ENCODE measurements at regions not wholly inside any gene's neighbourhood (a gene's known extent, or its start where the extent isn't known, plus 50 kb on each side); places are given as distances from the start of the nearest gene placed in this dataset.

- H3K27ac ChIP-seq (ENCODE audit: low read length), result no peak overlapping the region
- DNase-seq, result no peak
- no peaks in the 10 kb centered on the region for H3K27me3 ChIP-seq (ENCODE audit: control insufficient read depth, insufficient read depth)
- no peaks in the 10 kb centered on the region for H3K9me3 ChIP-seq (ENCODE audit: control insufficient read depth, low read length)
- intact Hi-C loops (cut with DNase I), result no loop called here
- no peak for ATAC-seq
- WGBS, result 87% methylated on average over 14 of the region's 14 CpGs
- no peaks in the 10 kb centered on the region for H3K4me1 ChIP-seq (ENCODE audit: control insufficient read depth, insufficient read depth, low read length)
- H3K4me3 ChIP-seq (ENCODE audit: low read length), result no peak overlapping the region
These were observed 886.8 kb downstream of the KCNT2 start for GRCh38 chr1:195721210-195721971.

- intact Hi-C loops (cut with DNase I), result no loop called here
- H3K9me3 ChIP-seq (ENCODE audit: control insufficient read depth, low read length), result no peaks in the 10 kb centered on the region
- H3K4me1 ChIP-seq (ENCODE audit: control insufficient read depth, insufficient read depth, low read length), result no peaks in the 10 kb centered on the region
- no peaks in the 10 kb centered on the region for H3K27me3 ChIP-seq (ENCODE audit: control insufficient read depth, insufficient read depth)
- no peak overlapping the region for H3K27ac ChIP-seq (ENCODE audit: low read length)
- no peak overlapping the region for H3K4me3 ChIP-seq (ENCODE audit: low read length)
- ATAC-seq (no peak), DNase-seq (no peak)
- 42% methylated on average over 3 of the region's 3 CpGs for WGBS
These were observed 890.6 kb downstream of the KCNT2 start for GRCh38 chr1:195717651-195718050.

GRCh38 chr1:195715652-195716051, 892.6 kb downstream of the KCNT2 start:
- 40% methylated on average over 2 of the region's 2 CpGs for WGBS
- H3K27ac ChIP-seq (ENCODE audit: low read length), result no peak overlapping the region
- no peak overlapping the region for H3K4me3 ChIP-seq (ENCODE audit: low read length)
- H3K27me3 ChIP-seq (ENCODE audit: control insufficient read depth, insufficient read depth), result no peaks in the 10 kb centered on the region
- DNase-seq (no peak), ATAC-seq (no peak)
- intact Hi-C loops (cut with DNase I), result no loop called here
- no peaks in the 10 kb centered on the region for H3K4me1 ChIP-seq (ENCODE audit: control insufficient read depth, insufficient read depth, low read length)
- H3K9me3 ChIP-seq (ENCODE audit: control insufficient read depth, low read length), result no peaks in the 10 kb centered on the region

- no peaks in the 10 kb centered on the region for H3K4me1 ChIP-seq (ENCODE audit: control insufficient read depth, insufficient read depth, low read length)
- intact Hi-C loops (cut with DNase I), result no loop called here
- no peaks in the 10 kb centered on the region for H3K9me3 ChIP-seq (ENCODE audit: control insufficient read depth, low read length)
- DNase-seq, result no peak
- no peak overlapping the region for H3K27ac ChIP-seq (ENCODE audit: low read length)
- no peak for ATAC-seq
- H3K27me3 ChIP-seq (ENCODE audit: control insufficient read depth, insufficient read depth), result no peaks in the 10 kb centered on the region
- H3K4me3 ChIP-seq (ENCODE audit: low read length), result no peak overlapping the region
- 44% methylated on average over 1 of the region's 1 CpG for whole genome bisulfite sequencing
These were observed 894.0 kb downstream of the KCNT2 start for GRCh38 chr1:195714248-195714647.

- intact Hi-C loops (cut with DNase I), result no loop called here
- Histone ChIP-seq H3K9me3 (ENCODE audit: control insufficient read depth, low read length) (no peaks in the 10 kb centered on the region), H3K4me3 (ENCODE audit: low read length) (no peak overlapping the region), H3K4me1 (ENCODE audit: control insufficient read depth, insufficient read depth, low read length) (no peaks in the 10 kb centered on the region), H3K27ac (ENCODE audit: low read length) (no peak overlapping the region), H3K27me3 (ENCODE audit: control insufficient read depth, insufficient read depth) (no peaks in the 10 kb centered on the region)
- no peak for DNase-seq
- 40% methylated on average over 3 of the region's 3 CpGs for WGBS
- ATAC-seq, result no peak
These were observed 898.4 kb downstream of the KCNT2 start for GRCh38 chr1:195709821-195710220.

- no peak overlapping the region for H3K4me3 ChIP-seq (ENCODE audit: low read length)
- no peak overlapping the region for H3K27ac ChIP-seq (ENCODE audit: low read length)
- no peaks in the 10 kb centered on the region for H3K27me3 ChIP-seq (ENCODE audit: control insufficient read depth, insufficient read depth)
- WGBS, result 85% methylated on average over 2 of the region's 2 CpGs
- no peaks in the 10 kb centered on the region for H3K9me3 ChIP-seq (ENCODE audit: control insufficient read depth, low read length)
- H3K4me1 ChIP-seq (ENCODE audit: control insufficient read depth, insufficient read depth, low read length), result no peaks in the 10 kb centered on the region
- intact Hi-C loops (cut with DNase I), result no loop called here
- ATAC-seq, result no peak
- no peak for DNase-seq
These were observed 904.2 kb downstream of the KCNT2 start for GRCh38 chr1:195704028-195704427.

- H3K4me1 ChIP-seq (ENCODE audit: control insufficient read depth, insufficient read depth, low read length), result no peaks in the 10 kb centered on the region
- no peaks in the 10 kb centered on the region for H3K27me3 ChIP-seq (ENCODE audit: control insufficient read depth, insufficient read depth)
- H3K27ac ChIP-seq (ENCODE audit: low read length), result no peak overlapping the region
- 72% methylated on average over 5 of the region's 5 CpGs for WGBS
- H3K4me3 ChIP-seq (ENCODE audit: low read length), result no peak overlapping the region
- ATAC-seq (no peak), DNase-seq (no peak)
- no peaks in the 10 kb centered on the region for H3K9me3 ChIP-seq (ENCODE audit: control insufficient read depth, low read length)
- intact Hi-C loops (cut with DNase I), result no loop called here
These were observed 907.1 kb downstream of the KCNT2 start for GRCh38 chr1:195701149-195701548.

- intact Hi-C loops (cut with DNase I), result no loop called here
- ATAC-seq (no peak), DNase-seq (no peak)
- WGBS, result 88% methylated on average over 2 of the region's 2 CpGs
- no peaks in the 10 kb centered on the region for H3K9me3 ChIP-seq (ENCODE audit: control insufficient read depth, low read length)
- H3K27me3 ChIP-seq (ENCODE audit: control insufficient read depth, insufficient read depth), result no peaks in the 10 kb centered on the region
- no peak overlapping the region for H3K27ac ChIP-seq (ENCODE audit: low read length)
- H3K4me1 ChIP-seq (ENCODE audit: control insufficient read depth, insufficient read depth, low read length), result no peaks in the 10 kb centered on the region
- no peak overlapping the region for H3K4me3 ChIP-seq (ENCODE audit: low read length)
These were observed 911.1 kb downstream of the KCNT2 start for GRCh38 chr1:195697130-195697529.

GRCh38 chr1:195686764-195687163, 921.5 kb downstream of the KCNT2 start:
- no peak overlapping the region for H3K4me3 ChIP-seq (ENCODE audit: low read length)
- no peak for DNase-seq
- H3K27ac ChIP-seq (ENCODE audit: low read length), result no peak overlapping the region
- H3K9me3 ChIP-seq (ENCODE audit: control insufficient read depth, low read length), result no peaks in the 10 kb centered on the region
- 51% methylated on average over 3 of the region's 3 CpGs for WGBS
- no peak for ATAC-seq
- intact Hi-C loops (cut with DNase I), result no loop called here
- H3K27me3 ChIP-seq (ENCODE audit: control insufficient read depth, insufficient read depth), result no peaks in the 10 kb centered on the region
- H3K4me1 ChIP-seq (ENCODE audit: control insufficient read depth, insufficient read depth, low read length), result no peaks in the 10 kb centered on the region

GRCh38 chr1:195664628-195665027, 943.6 kb downstream of the KCNT2 start:
- Histone ChIP-seq H3K27ac (ENCODE audit: low read length) (no peak overlapping the region), H3K4me1 (ENCODE audit: control insufficient read depth, insufficient read depth, low read length) (no peaks in the 10 kb centered on the region), H3K27me3 (ENCODE audit: control insufficient read depth, insufficient read depth) (no peaks in the 10 kb centered on the region), H3K4me3 (ENCODE audit: low read length) (no peak overlapping the region), H3K9me3 (ENCODE audit: control insufficient read depth, low read length) (no peaks in the 10 kb centered on the region)
- intact Hi-C loops (cut with DNase I), result no loop called here
- DNase-seq, result no peak
- ATAC-seq, result no peak
- WGBS, result 75% methylated on average over 1 of the region's 1 CpG

- no peak for ATAC-seq
- Histone ChIP-seq H3K4me1 (ENCODE audit: control insufficient read depth, insufficient read depth, low read length) (no peaks in the 10 kb centered on the region), H3K9me3 (ENCODE audit: control insufficient read depth, low read length) (no peaks in the 10 kb centered on the region), H3K27ac (ENCODE audit: low read length) (no peak overlapping the region), H3K27me3 (ENCODE audit: control insufficient read depth, insufficient read depth) (no peaks in the 10 kb centered on the region), H3K4me3 (ENCODE audit: low read length) (no peak overlapping the region)
- intact Hi-C loops (cut with DNase I), result no loop called here
- WGBS, result 64% methylated on average over 4 of the region's 4 CpGs
- no peak for DNase-seq
These were observed 944.5 kb downstream of the KCNT2 start for GRCh38 chr1:195663549-195664280.
